ENCODE measurements at regions not wholly inside any gene's neighbourhood (a gene's known extent, or its start where the extent isn't known, plus 50 kb on each side); places are given as distances from the start of the nearest gene placed in this dataset.

- no peak overlapping the region for H3K4me3 ChIP-seq (ENCODE audit: low read length, poor library complexity, severe bottlenecking)
- H3K36me3 ChIP-seq (ENCODE audit: insufficient read depth, low read length), result no peaks in the 10 kb centered on the region
- no peaks in the 10 kb centered on the region for H3K27me3 ChIP-seq (ENCODE audit: insufficient read depth, low read length, poor library complexity, severe bottlenecking)
- H3K9me2 ChIP-seq (replicated peaks; ENCODE audit: low read depth, low read length), result no peaks in the 10 kb centered on the region
- TF ChIP-seq CTCF (conservative IDR thresholded peaks at IDR 0.05; ENCODE audit: low read length) (no peak), EZH2phosphoT487 (IDR thresholded peaks at IDR 0.05; ENCODE audit: borderline replicate concordance) (no peak)
- H3K9ac ChIP-seq (ENCODE audit: low read depth, low read length, poor library complexity, severe bottlenecking), result no peak overlapping the region
- no peaks in the 10 kb centered on the region; the same call in 1 of the 2 replicates for H3K9me3 ChIP-seq (ENCODE audit: insufficient read depth, low read depth, low read length)
- no peaks in the 10 kb centered on the region for H4K20me1 ChIP-seq (ENCODE audit: insufficient read depth, low read length, poor library complexity, severe bottlenecking)
- H2AFZ ChIP-seq (ENCODE audit: low read length), result no peak overlapping the region
- no peak overlapping the region for H3K4me2 ChIP-seq (ENCODE audit: low read depth, low read length, poor library complexity, severe bottlenecking)
- no peaks in the 10 kb centered on the region for H3F3A ChIP-seq (ENCODE audit: low read depth)
- no peaks in the 10 kb centered on the region for H3K4me1 ChIP-seq (ENCODE audit: insufficient read depth, low read length, poor library complexity, severe bottlenecking)
- H3K79me2 ChIP-seq (ENCODE audit: insufficient read depth, low read length), result no peaks in the 10 kb centered on the region
These were observed 99.6 kb downstream of the RPLP1 start for GRCh38 chr15:69552057-69552815.

GRCh38 chr15:69553686-69554085 is 101.1 kb downstream of the RPLP1 start:
- no peaks in the 10 kb centered on the region for H4K20me1 ChIP-seq (ENCODE audit: insufficient read depth, low read length, poor library complexity, severe bottlenecking)
- no peak for TF ChIP-seq EZH2phosphoT487 (IDR thresholded peaks at IDR 0.05; ENCODE audit: borderline replicate concordance)
- no peak for TF ChIP-seq CTCF (conservative IDR thresholded peaks at IDR 0.05; ENCODE audit: low read length)
- no peak overlapping the region for H3K4me3 ChIP-seq (ENCODE audit: low read length, poor library complexity, severe bottlenecking)
- H2AFZ ChIP-seq (ENCODE audit: low read length), result no peak overlapping the region
- H3K9me3 ChIP-seq (ENCODE audit: insufficient read depth, low read depth, low read length), result no peaks in the 10 kb centered on the region; the same call in 1 of the 2 replicates
- H3F3A ChIP-seq (ENCODE audit: low read depth), result no peaks in the 10 kb centered on the region
- no peaks in the 10 kb centered on the region for H3K79me2 ChIP-seq (ENCODE audit: insufficient read depth, low read length)
- H3K4me2 ChIP-seq (ENCODE audit: low read depth, low read length, poor library complexity, severe bottlenecking), result no peak overlapping the region
- H3K9me2 ChIP-seq (replicated peaks; ENCODE audit: low read depth, low read length), result no peaks in the 10 kb centered on the region
- H3K27me3 ChIP-seq (ENCODE audit: insufficient read depth, low read length, poor library complexity, severe bottlenecking), result no peaks in the 10 kb centered on the region
- H3K9ac ChIP-seq (ENCODE audit: low read depth, low read length, poor library complexity, severe bottlenecking), result no peak overlapping the region
- no peaks in the 10 kb centered on the region for H3K36me3 ChIP-seq (ENCODE audit: insufficient read depth, low read length)
- no peaks in the 10 kb centered on the region for H3K4me1 ChIP-seq (ENCODE audit: insufficient read depth, low read length, poor library complexity, severe bottlenecking)

DNA sequence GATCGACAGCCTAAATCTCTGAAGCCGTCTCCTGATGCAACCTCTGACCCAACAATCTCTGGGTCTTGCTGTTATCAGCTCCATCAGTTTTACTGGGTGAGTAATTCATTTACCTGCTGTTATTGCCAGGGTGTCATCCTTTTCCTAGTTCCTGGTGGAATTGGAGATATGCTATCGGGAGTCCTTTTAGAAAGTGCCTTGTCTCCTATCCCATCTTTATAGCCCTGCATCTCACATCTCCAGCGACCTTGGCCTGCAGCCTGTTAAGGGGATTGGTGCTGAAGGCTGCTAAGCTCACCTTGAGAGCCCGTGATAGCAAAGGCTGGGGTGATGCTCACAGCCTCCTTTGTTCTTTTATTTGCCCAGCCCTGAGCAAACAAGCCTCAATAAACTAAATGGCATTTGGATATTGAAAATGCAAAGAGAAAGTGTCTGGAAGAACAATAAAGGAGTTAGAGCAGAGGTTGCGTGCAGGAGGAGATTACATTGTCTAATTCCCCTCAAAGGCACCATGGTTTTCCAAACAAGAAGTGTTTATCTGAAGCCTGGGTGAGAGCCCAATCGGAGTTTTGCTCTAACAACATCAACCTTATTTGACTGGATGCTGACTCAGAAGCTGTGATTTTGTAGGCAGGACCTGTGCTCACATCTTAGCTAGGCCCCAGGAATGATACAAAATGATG is 101.8 kb downstream of the RPLP1 start:
- TF ChIP-seq CTCF (conservative IDR thresholded peaks at IDR 0.05; ENCODE audit: low read length), result no peak
- TF ChIP-seq EZH2phosphoT487 (IDR thresholded peaks at IDR 0.05; ENCODE audit: borderline replicate concordance), result no peak
- H2AFZ ChIP-seq (ENCODE audit: low read length), result no peak overlapping the region

More for the DNA sequence above, 101.8 kb downstream of the RPLP1 start:
- no peak overlapping the region for H3K4me2 ChIP-seq (ENCODE audit: low read depth, low read length, poor library complexity, severe bottlenecking)
- H3K4me3 ChIP-seq (ENCODE audit: low read length, poor library complexity, severe bottlenecking), result no peak overlapping the region
- H3K36me3 ChIP-seq (ENCODE audit: insufficient read depth, low read length), result no peaks in the 10 kb centered on the region
- H3K27me3 ChIP-seq (ENCODE audit: insufficient read depth, low read length, poor library complexity, severe bottlenecking), result no peaks in the 10 kb centered on the region
- no peaks in the 10 kb centered on the region for H4K20me1 ChIP-seq (ENCODE audit: insufficient read depth, low read length, poor library complexity, severe bottlenecking)
- no peaks in the 10 kb centered on the region for H3K9me2 ChIP-seq (replicated peaks; ENCODE audit: low read depth, low read length)
- H3K9ac ChIP-seq (ENCODE audit: low read depth, low read length, poor library complexity, severe bottlenecking), result no peak overlapping the region
- H3K9me3 ChIP-seq (ENCODE audit: insufficient read depth, low read depth, low read length), result no peaks in the 10 kb centered on the region; the same call in 1 of the 2 replicates
- no peaks in the 10 kb centered on the region for H3F3A ChIP-seq (ENCODE audit: low read depth)
- H3K79me2 ChIP-seq (ENCODE audit: insufficient read depth, low read length), result no peaks in the 10 kb centered on the region
- H3K4me1 ChIP-seq (ENCODE audit: insufficient read depth, low read length, poor library complexity, severe bottlenecking), result no peaks in the 10 kb centered on the region

Data from Loucy (cell line).